GM21515 (cell line): ENCODE measurements at regions not wholly inside any gene's neighbourhood (a gene's known extent, or its start where the extent isn't known, plus 50 kb on each side); places are given as distances from the start of the nearest gene placed in this dataset.

Experiments
- ATAC-seq: cut with Tn5 transposase; IDR thresholded peaks from one replicate; pipeline ENCODE4 v1.9.1; 2021; ENCODE audit not compliant: unreplicated experiment

DNA sequence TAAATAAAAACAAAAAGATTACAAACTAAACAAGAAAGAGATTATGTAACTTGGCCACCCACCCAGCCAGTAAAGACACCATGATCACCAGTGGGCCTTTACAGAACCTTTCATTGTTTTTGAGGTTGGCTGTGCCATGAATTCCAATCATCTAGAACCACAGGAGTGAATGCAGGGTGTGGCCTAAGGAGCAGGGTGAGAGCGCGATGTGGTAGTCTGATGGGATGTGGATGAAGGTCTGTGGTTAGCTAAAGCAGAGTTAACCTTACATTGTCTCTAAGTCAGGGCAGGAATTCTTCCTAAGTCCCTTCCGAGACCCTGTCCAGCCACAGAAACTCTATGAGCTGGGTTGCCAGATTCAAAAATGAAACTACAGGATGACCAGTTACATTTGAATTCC is 54.0 kb upstream of the CDKN3 start:
- no peak for ATAC-seq

DNA sequence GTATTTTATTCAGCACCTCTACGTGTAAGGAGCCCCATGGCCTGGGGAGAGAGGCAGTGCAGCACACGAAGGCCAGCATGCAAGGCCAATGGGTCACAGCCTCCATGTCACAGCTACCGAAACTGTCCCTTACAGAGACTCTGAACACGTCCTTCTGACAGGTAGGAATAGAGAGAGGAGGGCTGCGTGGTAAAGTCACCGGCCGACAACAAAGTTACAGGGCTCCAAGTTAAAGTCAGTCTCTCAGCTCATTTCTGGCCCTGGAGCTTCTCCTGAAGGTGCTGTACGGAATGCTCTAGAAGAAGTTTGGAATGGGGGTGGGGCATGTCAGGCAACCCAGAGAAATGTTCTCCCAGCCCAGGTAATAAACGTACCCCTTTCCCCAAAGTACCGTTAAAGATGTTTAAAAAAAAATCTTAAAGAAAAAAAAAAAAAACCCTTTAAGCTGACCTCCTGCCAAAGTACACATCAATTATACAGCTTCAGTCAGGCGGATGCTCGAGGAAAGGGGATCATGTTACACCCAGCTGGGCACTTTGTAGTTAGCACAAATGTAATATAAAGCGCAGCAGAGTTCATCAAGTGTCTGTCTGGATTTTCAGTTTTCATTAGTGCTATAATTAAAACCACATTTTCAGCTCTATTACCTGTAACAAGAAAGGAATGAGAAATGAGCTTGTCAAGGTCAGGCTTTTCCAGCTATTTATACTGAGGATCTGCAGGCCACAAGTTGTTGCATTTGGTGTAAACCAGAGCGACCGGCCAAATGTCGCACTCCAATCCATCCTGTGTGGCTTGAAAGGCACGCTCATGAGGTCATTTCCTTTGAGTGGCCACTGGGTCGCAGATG is 53.3 kb upstream of the CDKN3 start:
- no peak for ATAC-seq

DNA sequence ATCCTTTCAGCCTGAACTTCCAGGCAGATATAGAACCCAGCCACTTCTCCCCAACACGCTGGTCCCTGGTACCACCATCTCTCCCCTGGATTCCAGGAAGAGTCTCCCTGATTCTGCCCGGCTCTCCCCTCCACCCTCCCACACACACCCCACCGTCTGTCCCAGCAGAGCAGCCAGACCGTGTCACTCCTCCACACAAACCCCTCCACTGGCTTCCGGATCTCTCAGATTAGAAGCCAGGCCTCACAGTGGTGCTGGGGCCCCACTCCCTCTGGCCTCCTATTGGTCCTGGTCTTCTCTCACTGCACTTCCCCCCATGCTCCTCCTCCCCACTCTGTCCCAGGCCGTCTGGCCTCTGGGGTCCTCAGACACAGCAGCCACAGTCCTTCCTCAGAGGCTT is 52.4 kb upstream of the CDKN3 start:
- ATAC-seq, result no peak

DNA sequence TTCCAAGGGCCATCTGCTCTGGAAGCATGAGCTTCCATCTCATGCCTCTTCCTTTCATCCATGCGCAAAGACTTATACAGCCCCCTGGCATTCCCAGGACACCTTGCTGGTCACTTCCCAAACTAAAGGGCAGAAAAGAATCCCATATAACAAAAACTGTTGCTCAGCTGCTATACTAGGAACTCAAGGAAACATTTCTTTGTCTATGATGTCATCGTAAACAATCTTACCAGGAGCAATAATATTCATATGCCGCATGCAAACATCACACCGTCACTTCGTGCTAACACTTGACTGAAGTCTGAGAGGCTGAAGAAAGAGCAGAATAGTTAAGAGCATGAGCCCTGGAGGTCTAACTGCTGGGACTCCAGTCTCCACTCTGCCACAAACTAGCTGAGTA is 50.5 kb upstream of the CDKN3 start:
- no peak for ATAC-seq
